Peyer's patch (tissue), 4 donors: ENCODE measurements at regions not wholly inside any gene's neighbourhood (a gene's known extent, or its start where the extent isn't known, plus 50 kb on each side); places are given as distances from the start of the nearest gene placed in this dataset.

Experiments
- CTCF ChIP-seq, 6 experiments: fragments of 450-650 bp in 4 of 6; fragments of 200-600 bp in 2 of 6; sonication (generic) in 1 of 6; IDR thresholded peaks; one replicate each; pipeline ENCODE4 v1.5.1; 2017 to 2019; ENCODE audit warnings: antibody characterized with exemption in 6 of 6, mild to moderate bottlenecking in 3 of 6, moderate library complexity in 1 of 6
- POLR2A ChIP-seq, 2 donors: fragments of 450-650 bp; IDR thresholded peaks; one replicate each; pipeline ENCODE4 v1.5.1; 2017; ENCODE audit warnings: antibody characterized with exemption in 2 of 2, mild to moderate bottlenecking in 2 of 2, moderate library complexity in 2 of 2

GRCh38 chr4:123339507-123340380 lies 56.9 kb upstream of the SPRY1 start:
- TF ChIP-seq CTCF (IDR thresholded peaks at IDR 0.05) (no peak), POLR2A (IDR thresholded peaks at IDR 0.05) (no peak)
